ENCODE measurements at regions not wholly inside any gene's neighbourhood (a gene's known extent, or its start where the extent isn't known, plus 50 kb on each side); places are given as distances from the start of the nearest gene placed in this dataset.

DNA sequence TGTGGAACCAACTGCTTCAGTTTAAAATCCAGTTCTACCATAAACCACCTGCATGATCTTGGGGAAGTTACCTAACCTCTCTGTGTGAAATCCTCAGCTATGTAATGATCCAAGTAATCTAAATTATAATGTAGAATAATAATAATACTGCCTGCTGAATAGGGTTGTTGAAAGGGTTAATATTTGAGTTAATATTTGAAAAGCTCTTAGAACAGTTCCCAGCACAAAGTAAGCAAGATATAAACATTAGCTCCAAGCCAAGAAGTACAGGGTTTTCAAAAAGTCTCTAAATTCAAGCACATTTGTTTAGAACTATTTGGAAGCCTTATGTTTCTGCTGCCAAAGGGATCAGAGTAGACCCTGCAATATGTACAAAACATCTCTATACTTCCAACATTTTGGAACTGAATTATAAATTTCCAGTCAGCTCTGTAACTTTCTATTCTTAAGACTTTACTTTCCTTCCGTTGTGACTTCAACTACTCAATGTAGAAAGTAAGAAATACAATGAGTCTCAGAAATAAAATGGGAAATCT, 76.7 kb upstream of the FAM9C start:
- no peak for DNase-seq
- intact Hi-C loops (cut with DNase I), result no loop called here

DNA sequence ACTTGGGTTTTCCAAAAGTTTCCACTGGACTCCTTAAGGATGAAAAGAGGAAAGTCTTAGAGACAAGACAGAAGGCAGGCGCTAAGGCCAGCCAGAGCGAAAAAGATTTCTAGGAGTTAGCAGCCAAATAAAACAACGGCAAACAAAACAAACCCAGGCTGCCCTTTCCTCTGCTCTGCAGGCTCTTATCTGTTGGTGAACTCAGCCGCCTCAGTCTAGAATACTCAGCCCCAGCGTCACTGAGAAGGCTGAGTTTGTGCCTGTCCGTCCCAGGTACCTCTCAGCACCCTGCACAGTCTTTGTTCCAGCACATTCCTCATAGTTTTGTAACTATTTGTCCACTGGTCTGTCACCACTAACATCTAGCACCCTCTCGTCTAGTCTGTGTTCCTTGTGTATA, 75.6 kb upstream of the FAM9C start:
- intact Hi-C loops (cut with DNase I), result no loop called here
- DNase-seq, result no peak

DNA sequence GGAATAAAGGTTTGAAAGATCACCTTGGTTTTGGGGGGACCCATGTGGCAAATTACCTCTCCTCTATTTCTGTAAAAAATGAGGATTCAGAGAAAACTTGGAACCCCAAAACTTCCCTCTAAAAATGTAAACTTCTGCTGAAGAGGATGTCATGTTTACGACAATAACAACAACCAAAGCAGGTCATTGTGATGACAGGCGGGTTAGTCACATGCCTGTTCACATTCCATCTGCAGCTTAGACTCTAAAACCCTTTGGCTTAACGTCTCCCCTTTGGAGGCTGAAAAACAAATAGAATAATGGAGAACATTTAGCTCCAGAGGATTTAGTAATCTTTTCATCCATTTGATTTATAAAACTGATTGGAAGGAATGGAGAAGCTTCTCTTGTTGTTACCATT, 75.0 kb upstream of the FAM9C start:
- intact Hi-C loops (cut with DNase I), result no loop called here
- no peak for DNase-seq

DNA sequence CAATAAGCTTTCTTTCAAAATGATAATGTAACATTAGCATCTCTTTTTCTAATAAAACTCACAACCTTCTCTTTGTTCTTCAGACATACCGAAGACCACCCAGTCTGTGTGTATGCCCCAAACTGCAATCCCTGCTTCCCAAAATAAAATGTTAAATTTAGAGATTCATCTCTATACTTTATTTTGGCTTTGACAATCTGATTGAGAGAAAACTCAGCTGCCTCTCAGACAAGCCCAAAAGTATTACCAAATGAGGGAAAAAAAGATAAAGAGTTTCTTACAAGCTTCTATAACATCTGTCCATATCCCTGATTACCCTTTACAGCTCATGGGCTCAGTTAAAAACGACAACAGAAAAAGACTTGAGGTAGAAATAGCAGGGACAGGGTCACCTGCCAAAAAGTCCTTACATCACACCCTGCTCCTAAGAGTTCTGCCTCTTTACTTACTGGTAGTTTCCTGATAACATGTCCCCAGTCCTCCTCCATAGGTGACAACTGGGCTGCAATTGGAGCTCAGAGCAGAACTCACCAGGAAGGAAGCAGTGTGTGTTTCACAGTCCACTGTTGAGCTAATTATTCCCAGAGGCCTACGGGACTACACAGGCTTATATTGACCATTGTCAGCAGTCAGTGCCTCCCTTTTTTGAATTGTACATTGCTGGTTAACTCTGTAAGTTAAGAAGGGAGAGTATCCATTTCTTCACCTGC, 70.9 kb upstream of the FAM9C start:
- intact Hi-C loops (cut with DNase I), result no loop called here
- no peak for DNase-seq

DNA sequence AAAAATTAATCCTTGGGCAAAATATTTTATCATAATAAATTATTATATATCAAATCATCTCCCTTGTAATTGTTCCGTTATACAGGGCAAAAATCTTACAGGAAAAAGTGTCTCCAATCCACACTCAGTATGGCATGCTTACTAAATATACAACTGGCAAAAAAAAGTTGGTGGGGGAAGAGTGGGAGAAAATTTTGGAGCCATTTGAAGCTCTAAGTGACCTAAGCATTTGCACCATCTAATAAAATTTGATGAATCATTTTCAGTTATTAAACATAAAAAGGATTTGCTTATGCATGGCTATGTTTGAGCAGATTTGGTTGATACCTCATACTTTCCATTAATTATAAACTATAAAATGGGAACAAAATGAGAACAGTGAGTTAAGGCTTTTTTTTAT, 68.1 kb upstream of the FAM9C start:
- intact Hi-C loops (cut with DNase I), result no loop called here
- DNase-seq, result no peak

DNA sequence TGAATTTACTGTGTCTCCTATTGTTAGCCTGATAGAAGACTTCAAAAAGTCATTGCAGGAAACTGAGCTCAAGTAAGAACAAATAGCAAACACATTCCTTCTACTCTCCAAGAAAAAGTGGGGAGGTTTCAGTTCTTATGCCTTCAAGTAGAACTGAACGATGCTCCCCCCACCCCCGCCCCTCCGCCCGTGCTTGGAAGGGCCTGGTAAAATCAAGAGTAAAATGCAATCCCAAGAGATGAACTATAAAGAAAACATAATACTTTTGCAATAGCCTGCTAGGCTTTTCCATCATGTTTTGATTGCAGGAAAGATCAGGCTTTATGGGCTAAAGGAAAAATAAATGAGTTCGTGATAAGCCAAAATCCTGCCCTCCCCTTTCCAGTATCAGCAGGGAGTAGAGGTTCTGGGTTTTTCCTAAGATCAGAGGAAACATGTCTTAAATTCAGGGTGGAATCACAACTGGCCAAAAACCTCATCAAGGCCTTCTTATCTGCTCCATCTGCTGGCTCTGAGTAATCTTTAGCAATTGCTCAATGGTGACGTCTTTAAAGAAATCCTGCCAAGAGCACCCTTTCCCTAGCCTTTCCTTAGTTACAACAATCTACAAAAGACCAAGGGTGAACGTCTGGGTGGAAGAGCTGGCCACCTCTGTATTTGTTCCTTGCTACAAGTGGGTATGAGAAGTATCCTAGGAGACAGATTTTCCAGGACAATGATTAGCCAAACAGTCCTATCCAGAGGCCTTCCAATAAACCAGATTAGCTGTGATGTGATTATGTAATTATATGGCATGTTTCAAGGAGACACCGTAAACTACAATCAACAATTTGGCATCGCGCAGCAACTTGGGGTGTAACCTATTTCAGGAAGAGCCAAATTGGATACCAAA, 66.3 kb upstream of the FAM9C start:
- no peak for DNase-seq
- intact Hi-C loops (cut with DNase I), result no loop called here

DNA sequence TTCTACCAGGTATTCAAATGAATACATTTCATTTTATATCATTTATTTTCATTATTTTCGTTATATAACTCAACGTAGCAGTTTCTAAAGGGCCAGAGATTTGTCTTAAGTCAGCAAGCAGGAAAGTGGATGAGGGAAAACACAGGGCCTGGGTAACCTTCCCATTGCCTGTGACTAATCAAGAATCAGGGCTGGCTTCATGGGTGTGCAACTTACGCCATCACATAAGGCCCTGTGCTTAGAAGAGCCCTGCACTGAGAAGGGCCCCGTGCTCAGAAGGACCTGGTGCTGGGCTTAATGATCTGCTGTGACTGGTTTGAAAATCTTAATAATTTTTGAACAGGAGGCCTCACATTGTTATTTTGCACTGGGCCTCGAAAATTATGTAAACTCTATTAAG, 65.4 kb upstream of the FAM9C start:
- DNase-seq, result no peak
- intact Hi-C loops (cut with DNase I), result no loop called here

DNA sequence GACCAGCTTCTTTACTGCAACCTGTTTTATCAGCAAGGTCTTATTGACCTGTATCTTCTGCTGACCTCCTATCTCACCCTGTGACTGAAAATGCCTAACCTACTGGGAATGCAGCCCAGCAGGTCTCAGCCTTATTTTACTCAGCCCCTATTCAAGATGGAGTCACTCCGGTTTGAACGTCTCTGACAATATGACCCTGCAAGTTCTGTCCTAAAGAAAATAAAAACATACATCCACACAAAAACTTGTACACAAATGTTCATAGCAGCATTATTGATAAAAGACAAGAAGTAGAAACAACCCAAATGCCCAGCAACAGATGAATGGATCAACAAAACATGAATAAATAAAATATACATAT, 59.5 kb upstream of the FAM9C start:
- intact Hi-C loops (cut with DNase I), result no loop called here
- no peak for DNase-seq

DNA sequence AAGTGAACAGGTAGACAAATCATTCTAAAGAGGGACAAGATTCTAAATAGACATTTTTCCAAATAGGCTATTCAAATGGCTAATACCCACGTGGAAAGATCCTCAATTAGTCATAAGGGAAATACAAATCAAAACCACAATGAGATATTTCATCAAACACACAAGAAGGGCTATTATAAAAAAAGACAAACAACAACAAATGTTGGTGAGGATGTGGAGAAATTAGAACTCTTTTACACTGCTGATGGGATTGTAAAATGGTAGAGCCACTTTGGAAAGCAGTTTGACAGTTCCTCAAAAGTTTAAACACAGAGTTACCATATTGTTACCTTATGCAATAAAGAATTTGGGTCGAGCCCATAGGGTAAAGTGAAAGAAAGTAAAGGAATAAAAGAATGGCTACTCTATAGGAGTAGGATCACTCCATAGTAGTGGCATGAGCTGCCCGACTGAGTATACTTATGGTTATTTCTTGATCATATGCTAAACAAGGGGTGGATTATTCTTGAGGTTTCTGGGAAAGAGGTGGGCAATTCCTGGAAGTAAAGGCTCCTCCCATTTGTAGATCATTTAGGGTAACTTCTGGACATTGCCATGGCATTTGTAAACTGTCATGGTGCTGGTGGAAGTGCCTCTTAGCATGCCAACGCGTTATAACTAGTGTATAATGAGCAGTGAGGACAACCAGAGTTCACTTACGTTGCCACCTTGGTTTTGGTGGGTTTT, 58.9 kb upstream of the FAM9C start:
- no peak for DNase-seq
- intact Hi-C loops (cut with DNase I), result no loop called here

DNA sequence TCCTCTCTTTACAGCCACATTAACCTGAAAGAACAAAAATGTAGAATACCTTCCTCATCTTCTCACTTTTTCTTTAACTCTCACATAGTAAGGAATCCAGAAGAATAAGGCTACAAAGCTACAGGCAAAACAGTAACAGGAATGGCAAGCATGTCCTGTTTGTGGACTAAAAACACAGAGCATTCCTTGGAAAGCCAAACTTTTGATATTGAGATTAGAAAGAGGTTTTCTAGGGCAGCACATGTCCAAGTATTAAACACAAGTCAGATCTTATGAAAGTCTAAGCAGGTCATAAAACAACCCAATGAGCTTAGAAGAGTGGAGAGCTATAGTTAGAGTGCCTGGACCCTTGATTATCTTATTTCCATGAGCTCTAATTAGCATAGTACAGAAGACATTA, 58.2 kb upstream of the FAM9C start:
- intact Hi-C loops (cut with DNase I), result no loop called here
- no peak for DNase-seq

DNA sequence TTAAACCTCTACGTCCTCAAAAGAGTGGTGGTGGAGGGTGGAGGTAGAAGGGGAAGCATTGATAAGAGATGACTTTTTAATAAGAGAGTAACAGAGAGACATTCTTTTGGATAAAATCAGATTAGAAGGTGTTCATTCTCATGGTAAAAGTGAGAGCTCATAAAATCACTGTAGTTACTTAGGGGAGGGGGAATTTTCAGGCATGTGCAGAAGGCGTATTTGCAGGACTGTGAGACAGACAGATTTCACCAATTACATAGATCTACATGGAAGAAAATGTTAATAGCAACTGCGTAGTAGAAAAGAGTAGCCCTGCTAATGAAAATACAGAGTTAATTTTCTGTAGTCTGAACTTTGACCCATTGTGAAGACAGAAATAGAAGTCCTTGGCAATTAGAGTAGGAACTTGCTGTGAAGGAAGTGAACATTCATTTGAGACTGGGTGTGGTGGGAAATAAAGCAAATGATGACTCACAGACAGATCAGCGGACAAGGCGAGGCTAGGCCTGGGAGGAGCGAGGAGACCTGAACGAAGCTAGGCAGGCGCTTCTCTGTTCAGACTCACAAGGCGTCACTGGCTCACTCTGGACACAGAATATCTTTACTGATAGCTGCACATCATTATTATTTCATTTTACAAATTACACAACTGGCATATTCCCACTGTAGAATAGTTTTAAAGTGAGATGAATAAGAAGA, 57.2 kb upstream of the FAM9C start:
- DNase-seq, result peak in 5 of 42 donors; percentile 20 to 40 (median 28)
- intact Hi-C loops (cut with DNase I), result no loop called here

DNA sequence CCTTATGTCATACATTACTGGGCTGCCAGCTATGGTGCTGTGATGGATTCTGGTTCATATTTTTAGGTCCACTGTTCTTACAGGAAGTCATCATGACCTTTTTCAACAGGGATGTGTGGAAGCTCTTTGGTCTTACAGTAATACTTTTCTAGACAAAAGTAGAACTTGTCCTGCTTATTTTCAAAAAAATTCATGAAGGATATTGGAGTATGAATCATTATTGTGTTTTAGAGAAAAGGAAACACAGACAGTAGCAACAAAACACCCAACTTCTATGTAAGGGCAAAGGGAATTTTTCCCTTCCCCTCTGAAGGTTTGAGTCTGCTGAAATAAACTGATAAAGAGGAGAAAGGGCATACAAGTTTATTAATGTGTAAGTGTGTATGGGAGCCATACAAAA, 54.7 kb upstream of the FAM9C start:
- DNase-seq, result no peak
- intact Hi-C loops (cut with DNase I), result loop anchor here (10.0 kb wide), 1 partner anchor 124 kb away; the partner anchor contains the start of gene TMSB4X

DNA sequence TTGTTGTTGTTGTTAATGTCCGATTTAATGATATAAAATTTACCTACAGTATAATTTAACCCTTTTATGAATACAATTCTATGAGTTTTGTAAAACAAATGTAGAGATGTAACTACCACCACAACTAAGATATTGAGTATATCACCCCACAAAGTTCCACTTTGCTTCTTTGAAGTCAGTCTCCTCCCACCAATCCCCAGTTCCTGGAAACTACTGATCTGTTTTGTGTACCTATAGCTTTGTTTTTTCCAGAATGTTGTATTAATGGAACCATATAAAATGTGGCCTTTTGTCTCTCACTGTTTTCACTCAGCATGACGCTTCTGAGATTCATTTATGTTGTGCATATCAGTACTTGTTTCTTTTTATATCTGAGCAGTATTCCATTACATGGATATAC, 52.3 kb upstream of the FAM9C start:
- no peak for DNase-seq
- intact Hi-C loops (cut with DNase I), result loop anchor here (10.0 kb wide), 1 partner anchor 122 kb away; the partner anchor contains the start of gene TMSB4X

DNA sequence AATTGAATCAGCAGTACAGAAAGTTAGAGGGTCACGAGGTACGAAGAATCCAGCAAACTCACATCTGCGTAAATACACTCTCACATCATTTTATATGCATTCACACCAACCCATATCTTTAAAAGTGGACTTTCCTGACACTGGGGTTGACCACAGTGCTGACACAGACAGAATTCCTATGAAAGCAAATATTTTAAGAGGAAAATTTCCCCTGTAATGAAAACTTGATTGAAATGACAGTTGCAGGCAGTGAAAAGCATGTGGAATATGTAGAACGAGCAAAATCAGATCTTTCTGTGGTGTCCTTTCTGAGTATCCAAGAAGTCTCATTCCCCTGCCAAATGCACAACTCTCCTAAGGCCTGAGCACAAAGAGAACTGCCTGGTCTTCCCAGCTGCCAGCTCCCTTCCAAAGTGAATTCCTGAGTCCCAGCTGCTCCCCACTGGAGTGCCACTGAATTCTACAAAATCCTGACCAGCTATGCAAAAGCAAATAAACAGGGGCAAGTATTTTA, 50.5 kb upstream of the FAM9C start:
- no peak for DNase-seq
- intact Hi-C loops (cut with DNase I), result loop anchor here (10.0 kb wide), 1 partner anchor 120 kb away; the partner anchor contains the start of gene TMSB4X

DNA sequence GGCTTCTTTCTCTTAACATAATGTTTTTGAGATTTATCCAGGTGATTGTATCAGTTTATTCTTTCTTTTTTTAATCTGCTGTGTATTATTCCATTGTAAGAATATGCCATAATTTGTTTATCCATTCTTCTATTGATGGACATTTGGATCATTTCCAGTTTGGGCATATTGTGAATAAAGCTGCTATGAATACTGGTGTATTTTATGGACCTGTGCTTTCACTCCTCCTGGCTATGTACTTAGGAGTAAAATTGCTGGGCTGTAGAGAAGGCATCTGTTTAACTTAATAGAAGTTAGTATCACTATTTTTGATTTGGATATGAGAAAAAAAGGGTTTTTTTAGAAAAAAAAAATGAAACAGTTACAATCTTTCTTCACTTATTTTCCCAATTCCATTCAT, 50.0 kb upstream of the FAM9C start:
- no peak for DNase-seq
- intact Hi-C loops (cut with DNase I), result loop anchor here (10.0 kb wide), 1 partner anchor 120 kb away; the partner anchor contains the start of gene TMSB4X

Measured in head of caudate nucleus (tissue), 42 donors.